CD14-positive monocyte (primary cell): ENCODE measurements at regions not wholly inside any gene's neighbourhood (a gene's known extent, or its start where the extent isn't known, plus 50 kb on each side); places are given as distances from the start of the nearest gene placed in this dataset.

Experiments used
- DNase-seq, 3 donors: peaks; one replicate each; pipeline ENCODE4 v3.0.0-alpha.2; 2011 to 2022
- H2AFZ ChIP-seq: 2 replicates; pipeline ENCODE4 v1.6.0; 2012; ENCODE audit warnings: mild to moderate bottlenecking, low read depth, low read length, inconsistent platforms; ENCODE audit not compliant: insufficient read depth, poor library complexity, severe bottlenecking
- H3K27ac ChIP-seq, 2 donors: 1 replicate in 1 of 2; 2 replicates in 1 of 2; pipeline ENCODE4 v1.5.1; 2012 to 2013; ENCODE audit warnings: low read length in 2 of 2, control low read depth in 1 of 2, inconsistent platforms in 1 of 2, low read depth in 1 of 2, mild to moderate bottlenecking in 1 of 2
- H3K27me3 ChIP-seq, 2 donors: one replicate each; pipeline versions ENCODE4 v1.6.0 to v1.6.1; 2011 to 2013; ENCODE audit warnings: low read length in 2 of 2; ENCODE audit not compliant: control insufficient read depth in 2 of 2, insufficient read depth in 2 of 2
- H3K36me3 ChIP-seq, 2 donors: replicated peaks in 1 of 2; 1 replicate in 1 of 2; 2 replicates in 1 of 2; pipeline versions ENCODE4 v1.5.1 to v1.6.1; 2012 to 2013; ENCODE audit warnings: low read length in 2 of 2, control low read depth in 1 of 2, inconsistent platforms in 1 of 2, mild to moderate bottlenecking in 1 of 2; ENCODE audit not compliant: insufficient read depth in 2 of 2, control insufficient read depth in 1 of 2
- H3K4me1 ChIP-seq, 2 donors: 1 replicate in 1 of 2; 2 replicates in 1 of 2; pipeline versions ENCODE4 v1.5.1 to v1.6.1; 2012 to 2013; ENCODE audit warnings: low read length in 2 of 2, control low read depth in 1 of 2, inconsistent platforms in 1 of 2, mild to moderate bottlenecking in 1 of 2, moderate library complexity in 1 of 2; ENCODE audit not compliant: insufficient read depth in 2 of 2, control insufficient read depth in 1 of 2
- H3K4me2 ChIP-seq: replicated peaks from 2 replicates; pipeline ENCODE3; 2012; ENCODE audit warnings: low read length, moderate library complexity, mild to moderate bottlenecking; ENCODE audit not compliant: poor library complexity, severe bottlenecking; ENCODE audit errors: extremely low read depth
- H3K4me3 ChIP-seq, 3 experiments: fragments of 200-600 bp in 1 of 3; sonication (generic) in 1 of 3; replicated peaks in 1 of 3; 1 replicate in 2 of 3; 2 replicates in 1 of 3; pipeline ENCODE4 v1.5.1; 2011 to 2013; ENCODE audit warnings: low read length in 3 of 3, mild to moderate bottlenecking in 3 of 3, control low read depth in 2 of 3, low read depth in 2 of 3, inconsistent platforms in 1 of 3, moderate library complexity in 1 of 3
- H3K79me2 ChIP-seq: 2 replicates; pipeline ENCODE4 v1.6.0; 2012; ENCODE audit warnings: mild to moderate bottlenecking, control low read depth, inconsistent platforms, low read length, moderate library complexity; ENCODE audit not compliant: insufficient read depth
- H3K9ac ChIP-seq: 2 replicates; pipeline ENCODE4 v1.6.0; 2017; ENCODE audit warnings: low read length, mild to moderate bottlenecking; ENCODE audit not compliant: insufficient read depth, poor library complexity, severe bottlenecking
- H3K9me3 ChIP-seq, 2 donors: replicated peaks in 1 of 2; 1 replicate in 1 of 2; 2 replicates in 1 of 2; pipeline versions ENCODE4 v1.5.1 to v1.6.1; 2012 to 2013; ENCODE audit warnings: low read length in 2 of 2, control low read depth in 1 of 2; ENCODE audit not compliant: control insufficient read depth in 1 of 2, insufficient read depth in 1 of 2
- H4K20me1 ChIP-seq: 2 replicates; pipeline ENCODE4 v1.6.0; 2012; ENCODE audit warnings: mild to moderate bottlenecking, low read length, control low read depth, moderate library complexity; ENCODE audit not compliant: insufficient read depth
- H3K27ac Mint-ChIP-seq, 7 donors: one replicate each; pipeline ENCODE4 v1.8.0; 2020; ENCODE audit warnings: mild to moderate bottlenecking in 7 of 7, mixed read lengths in 7 of 7, moderate library complexity in 6 of 7, inconsistent platforms in 2 of 7
- H3K27me3 Mint-ChIP-seq, 3 donors: one replicate each; pipeline ENCODE4 v1.8.0; 2021 to 2022; ENCODE audit warnings: low read depth in 3 of 3, mild to moderate bottlenecking in 3 of 3, mixed read lengths in 3 of 3, moderate library complexity in 3 of 3, inconsistent platforms in 1 of 3
- H3K36me3 Mint-ChIP-seq, 2 donors: one replicate each; pipeline ENCODE4 v1.8.0; 2020; ENCODE audit warnings: mixed read lengths in 2 of 2, inconsistent platforms in 1 of 2, mild to moderate bottlenecking in 1 of 2
- H3K4me1 Mint-ChIP-seq: one replicate; pipeline ENCODE4 v1.8.0; 2020; ENCODE audit warnings: mild to moderate bottlenecking, mixed read lengths
- H3K4me3 Mint-ChIP-seq, 2 donors: one replicate each; pipeline ENCODE4 v1.8.0; 2020; ENCODE audit warnings: mild to moderate bottlenecking in 2 of 2, mixed read lengths in 2 of 2, moderate library complexity in 1 of 2
- H3K9me3 Mint-ChIP-seq, 7 donors: one replicate each; pipeline ENCODE4 v1.8.0; 2020 to 2022; ENCODE audit warnings: mixed read lengths in 7 of 7, mild to moderate bottlenecking in 6 of 7, moderate library complexity in 6 of 7, inconsistent platforms in 2 of 7
- WGBS: methylation state at CpG from one replicate; pipeline ENCODE4 v1.1.5; 2013; ENCODE audit warnings: missing lambda C conversion rate; ENCODE audit not compliant: insufficient coverage; 5-methylcytosine and 5-hydroxymethylcytosine counted together
- intact Hi-C, 2 donors: fragments of 100-400 bp; cut with micrococcal nuclease; formaldehyde crosslinking; loops; one replicate each; pipeline versions ENCODE4 v1.15.0 to v1.15.1; 2023
- TF ChIP-seq, protein P1 (sequence below): fragments of 200-600 bp; IDR thresholded peaks from one replicate; pipeline ENCODE4 v1.8.0; 2022; ENCODE audit warnings: antibody characterized with exemption, mild to moderate bottlenecking

DNA sequence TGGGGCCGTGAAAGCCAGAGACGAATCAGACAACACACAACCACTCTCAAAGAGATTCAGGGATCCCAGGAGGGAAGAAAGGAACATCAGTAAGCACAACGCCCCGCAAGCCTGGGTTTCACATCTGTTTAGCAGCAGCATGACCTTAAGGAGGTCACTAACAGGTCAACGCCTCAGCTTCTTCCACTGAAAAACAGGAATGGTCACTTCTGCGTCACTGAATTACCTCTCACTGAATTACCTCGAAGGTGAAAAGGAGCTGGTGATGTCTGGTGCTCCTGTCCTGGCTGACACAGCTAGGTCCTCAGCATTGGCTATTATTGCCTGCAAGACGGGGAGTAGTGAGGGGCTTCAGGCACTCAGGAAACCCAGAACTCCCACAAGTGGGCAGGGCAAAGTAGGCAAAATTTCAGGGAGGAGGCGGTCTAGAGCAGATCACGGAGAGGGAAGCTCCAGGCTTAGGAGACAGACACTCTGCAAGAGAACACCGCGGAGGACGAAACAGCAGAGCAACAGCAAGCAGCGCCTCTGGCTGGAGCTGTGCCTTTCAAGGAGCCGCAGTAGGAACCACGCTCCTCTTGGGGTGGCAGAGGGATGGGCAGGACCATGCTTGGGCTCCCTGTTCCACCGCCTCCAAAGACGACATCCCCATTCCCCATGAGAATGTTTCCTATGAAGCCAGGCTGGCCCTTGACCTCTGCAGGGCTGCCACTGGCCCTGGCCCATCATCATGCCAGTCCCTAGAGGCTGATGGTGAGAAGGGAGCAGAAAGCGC, 108.4 kb downstream of the SINHCAF start:
- no peak overlapping the region for H3K4me3 ChIP-seq
- no peaks in the 10 kb centered on the region for H3K36me3 ChIP-seq
- H2AFZ ChIP-seq: no peak overlapping the region
- H3K4me1 Mint-ChIP-seq: no peaks in the 10 kb centered on the region
- intact Hi-C loops: no loop called here
- no peak for DNase-seq
- H3K27me3 ChIP-seq: no peaks in the 10 kb centered on the region
- H3K9ac ChIP-seq: no peak overlapping the region
- peaks cover 0 to 7% (median 1%) of the 10 kb centered on the region in 7 donors for H3K9me3 Mint-ChIP-seq
- peaks cover 2 to 3% (median 3%) of the 10 kb centered on the region in 3 donors for H3K27me3 Mint-ChIP-seq
- peak overlapping the region in 1 of 7 donors; percentile 15 for H3K27ac Mint-ChIP-seq
- no peaks in the 10 kb centered on the region for H3K79me2 ChIP-seq
- no peaks in the 10 kb centered on the region for H3K36me3 Mint-ChIP-seq
- 88% methylated on average over 13 of the region's 19 CpGs for WGBS
- no peaks in the 10 kb centered on the region for H3K4me1 ChIP-seq
- H4K20me1 ChIP-seq: no peaks in the 10 kb centered on the region
- no peak overlapping the region for H3K4me3 Mint-ChIP-seq
- no peak overlapping the region for H3K4me2 ChIP-seq
- TF ChIP-seq, protein P1, sequence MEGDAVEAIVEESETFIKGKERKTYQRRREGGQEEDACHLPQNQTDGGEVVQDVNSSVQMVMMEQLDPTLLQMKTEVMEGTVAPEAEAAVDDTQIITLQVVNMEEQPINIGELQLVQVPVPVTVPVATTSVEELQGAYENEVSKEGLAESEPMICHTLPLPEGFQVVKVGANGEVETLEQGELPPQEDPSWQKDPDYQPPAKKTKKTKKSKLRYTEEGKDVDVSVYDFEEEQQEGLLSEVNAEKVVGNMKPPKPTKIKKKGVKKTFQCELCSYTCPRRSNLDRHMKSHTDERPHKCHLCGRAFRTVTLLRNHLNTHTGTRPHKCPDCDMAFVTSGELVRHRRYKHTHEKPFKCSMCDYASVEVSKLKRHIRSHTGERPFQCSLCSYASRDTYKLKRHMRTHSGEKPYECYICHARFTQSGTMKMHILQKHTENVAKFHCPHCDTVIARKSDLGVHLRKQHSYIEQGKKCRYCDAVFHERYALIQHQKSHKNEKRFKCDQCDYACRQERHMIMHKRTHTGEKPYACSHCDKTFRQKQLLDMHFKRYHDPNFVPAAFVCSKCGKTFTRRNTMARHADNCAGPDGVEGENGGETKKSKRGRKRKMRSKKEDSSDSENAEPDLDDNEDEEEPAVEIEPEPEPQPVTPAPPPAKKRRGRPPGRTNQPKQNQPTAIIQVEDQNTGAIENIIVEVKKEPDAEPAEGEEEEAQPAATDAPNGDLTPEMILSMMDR: no peak
- H3K9me3 ChIP-seq: no peaks in the 10 kb centered on the region
- no peak overlapping the region for H3K27ac ChIP-seq

DNA sequence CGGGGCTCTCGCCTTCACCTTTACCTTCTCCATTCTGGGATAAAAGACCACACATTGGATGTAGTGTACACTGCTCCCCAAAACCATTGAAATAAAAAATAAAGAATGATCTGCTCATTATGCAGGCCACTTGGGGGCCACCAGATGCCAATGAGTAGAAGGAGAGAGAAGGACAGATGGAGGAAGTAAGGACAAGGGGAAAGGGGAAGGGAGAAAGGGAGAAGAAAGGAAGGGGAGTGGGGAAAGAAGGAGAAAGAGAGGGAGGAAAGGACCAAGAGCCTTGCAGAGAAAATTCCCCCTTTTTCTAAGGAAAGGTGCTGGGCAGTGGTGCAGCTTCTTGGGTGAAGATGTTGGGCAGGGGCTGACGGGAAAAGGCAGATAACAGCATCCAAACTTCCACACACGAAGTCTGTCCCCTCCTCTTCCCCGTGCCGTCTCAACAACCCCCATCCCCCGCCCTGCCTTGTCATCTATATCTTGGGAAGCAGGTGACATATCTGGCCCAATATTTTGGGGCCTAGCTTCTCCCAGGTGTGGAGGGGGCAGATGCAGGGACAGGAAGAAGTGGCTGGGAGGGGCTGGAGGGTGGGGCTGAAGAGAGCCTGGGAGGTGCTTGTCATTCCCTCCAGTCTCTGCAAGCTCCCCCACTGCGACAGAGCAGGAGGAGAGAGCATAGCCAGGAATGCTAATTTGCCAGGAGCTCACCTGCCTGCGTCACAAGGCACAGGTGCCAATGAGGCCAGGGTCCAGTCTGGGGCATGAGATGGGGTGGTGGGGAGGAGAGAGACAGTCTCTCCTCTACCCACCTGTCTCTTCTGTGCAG, 107.5 kb downstream of the SINHCAF start:
- H3K9ac ChIP-seq: no peak overlapping the region
- Mint-ChIP-seq H3K36me3 (no peaks in the 10 kb centered on the region), H3K4me3 (no peak overlapping the region), H3K4me1 (no peaks in the 10 kb centered on the region), H3K27ac (no peak overlapping the region), H3K9me3 (peaks cover 0 to 7% (median 1%) of the 10 kb centered on the region in 7 donors), H3K27me3 (peaks cover 2 to 3% (median 3%) of the 10 kb centered on the region in 3 donors)
- no peaks in the 10 kb centered on the region for H3K36me3 ChIP-seq
- intact Hi-C loops: no loop called here
- DNase-seq: no peak
- H3K4me1 ChIP-seq: no peaks in the 10 kb centered on the region
- H3K27me3 ChIP-seq: no peaks in the 10 kb centered on the region
- no peak overlapping the region for H3K4me2 ChIP-seq
- H3K27ac ChIP-seq: no peak overlapping the region
- 88% methylated on average over 5 of the region's 9 CpGs for WGBS
- H2AFZ ChIP-seq: no peak overlapping the region
- no peaks in the 10 kb centered on the region for H3K79me2 ChIP-seq
- H3K4me3 ChIP-seq: no peak overlapping the region
- TF ChIP-seq, protein P1: no peak
- no peaks in the 10 kb centered on the region for H3K9me3 ChIP-seq
- no peaks in the 10 kb centered on the region for H4K20me1 ChIP-seq
